Femur (tissue), 1 donor: ENCODE measurements at regions not wholly inside any gene's neighbourhood (a gene's known extent, or its start where the extent isn't known, plus 50 kb on each side); places are given as distances from the start of the nearest gene placed in this dataset.

Source experiments
- DNase-seq: peaks from one replicate; pipeline ENCODE4 v3.0.0-alpha.2; 2017

DNA sequence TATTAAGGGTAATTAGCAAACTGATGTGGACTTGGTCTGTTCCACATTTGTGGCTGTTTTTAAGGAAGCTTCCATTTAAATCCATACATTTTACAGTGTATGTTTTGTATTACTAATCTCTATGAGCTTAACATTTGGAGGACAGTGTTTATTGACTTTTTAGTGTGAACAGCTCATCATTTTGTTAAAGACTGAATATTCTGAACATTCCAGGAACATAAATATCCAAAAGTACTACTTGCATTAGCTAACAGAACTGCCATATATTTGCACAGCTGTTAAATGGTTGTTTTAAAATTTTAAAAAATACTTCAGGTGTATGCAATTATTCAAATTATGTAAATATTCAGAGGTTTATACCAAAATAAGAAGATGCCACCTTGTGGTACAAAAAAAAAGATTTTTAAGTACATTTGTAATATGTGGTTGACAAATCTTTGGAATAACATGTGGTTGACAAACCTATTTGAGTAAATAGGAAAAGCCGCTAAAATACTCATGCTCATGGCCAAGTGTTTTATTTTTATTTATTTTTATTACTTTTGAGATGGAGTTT, 439.7 kb upstream of the FANCL start:
- no peak for DNase-seq

- no peak for DNase-seq
These were observed 436.6 kb upstream of the FANCL start for GRCh38 chr2:58677748-58678147.

GRCh38 chr2:58671675-58672074, 430.6 kb upstream of the FANCL start:
- DNase-seq: no peak

- no peak for DNase-seq
These were observed 428.9 kb upstream of the FANCL start for GRCh38 chr2:58669998-58670397.

DNA sequence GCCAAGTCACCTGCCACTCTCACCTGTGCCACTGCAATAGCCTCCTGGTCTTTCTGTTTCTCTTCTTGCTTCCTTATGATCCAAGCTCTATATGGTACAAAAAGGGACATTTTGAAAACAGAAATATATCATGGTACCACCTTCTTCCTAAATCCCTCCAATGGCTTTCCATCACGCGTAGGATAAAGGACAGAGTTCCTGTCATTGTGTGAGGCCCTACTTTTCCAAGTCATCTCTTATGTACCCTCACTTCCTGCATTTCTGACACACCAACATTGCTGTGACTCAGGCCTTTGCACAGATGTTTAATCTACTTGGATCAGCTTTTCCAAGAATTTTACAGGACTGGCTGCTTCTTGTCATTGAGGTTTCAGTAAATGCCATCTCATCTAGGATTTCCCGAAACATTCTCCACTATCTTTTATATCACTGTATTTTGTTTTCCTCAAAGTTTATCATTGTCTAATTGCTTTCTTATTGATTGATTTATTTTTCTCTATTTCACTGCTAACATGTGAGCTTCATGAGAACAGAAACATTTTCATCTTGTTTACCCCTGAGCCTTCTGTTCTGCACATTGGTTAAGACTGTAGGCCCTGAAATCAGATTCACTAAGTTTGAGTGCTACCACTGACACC, 426.1 kb upstream of the FANCL start:
- DNase-seq: no peak

DNA sequence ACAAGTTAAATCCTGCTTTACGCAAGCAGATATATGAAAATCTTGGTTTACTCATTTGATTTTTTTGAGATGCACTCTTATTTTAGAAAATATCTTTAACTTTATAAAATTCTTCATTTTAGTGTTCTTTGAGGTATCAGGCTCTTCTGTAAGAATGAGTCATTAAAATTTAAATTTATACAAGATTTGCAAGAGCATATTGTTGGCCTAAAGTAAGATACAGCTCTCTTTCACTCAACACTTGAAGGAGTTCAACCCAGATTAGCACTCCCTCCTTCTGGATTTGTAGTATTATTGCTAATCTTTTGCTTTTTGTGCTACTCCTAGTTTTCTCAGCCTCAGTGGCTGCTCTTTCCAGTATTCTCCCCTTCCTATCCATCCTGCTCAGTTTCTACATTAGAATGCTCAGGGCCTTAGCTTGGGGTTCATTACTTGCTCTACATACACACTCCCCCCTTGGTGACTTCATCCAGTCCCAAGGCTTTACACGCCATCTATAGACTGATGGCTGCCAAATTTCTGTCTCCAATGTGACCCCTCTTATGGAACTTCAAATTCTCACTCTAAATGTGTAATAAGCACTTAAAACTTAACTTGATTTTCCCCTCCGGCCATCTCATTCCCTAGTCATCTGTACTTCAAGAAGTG, 425.3 kb upstream of the FANCL start:
- no peak for DNase-seq

DNA sequence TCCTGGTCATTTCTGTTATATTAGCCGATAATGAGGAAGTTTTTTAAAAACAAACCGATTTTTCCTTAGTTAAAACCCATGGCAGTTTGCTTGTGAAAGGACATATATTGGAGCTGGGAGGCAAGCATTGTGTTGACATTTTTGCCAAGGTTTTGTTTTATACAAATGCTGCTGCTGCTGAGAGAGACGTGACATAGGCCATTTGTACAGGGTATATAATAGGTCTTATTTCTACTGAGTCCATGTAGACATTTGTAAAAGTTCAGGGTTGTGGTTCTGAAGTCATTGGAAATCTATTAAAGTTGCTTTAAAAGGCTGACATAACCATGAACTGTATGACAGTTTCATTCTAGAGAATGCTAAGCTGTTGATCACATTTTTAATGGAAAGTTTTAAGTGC, 424.0 kb upstream of the FANCL start:
- no peak for DNase-seq

GRCh38 chr2:58664523-58665151, 423.5 kb upstream of the FANCL start:
- no peak for DNase-seq

DNA sequence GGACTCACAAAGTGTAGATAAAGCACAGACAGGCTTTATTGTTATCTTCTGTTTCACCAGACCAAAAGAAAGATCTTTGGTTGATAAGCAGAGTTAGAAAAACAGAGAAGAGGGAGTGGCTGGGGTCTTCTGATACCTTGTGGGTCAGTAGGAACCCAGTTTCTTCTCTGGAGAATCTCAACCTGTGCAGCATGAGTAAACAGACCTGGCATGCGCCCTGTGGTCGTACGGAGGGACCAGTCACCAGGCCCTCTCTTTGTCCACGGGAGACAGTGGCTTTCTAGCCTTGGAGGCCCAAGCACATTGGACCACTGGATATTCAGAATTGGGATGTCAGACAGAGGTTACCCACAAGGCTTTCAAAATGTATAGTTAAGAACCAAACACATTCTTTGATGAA, 418.9 kb upstream of the FANCL start:
- no peak for DNase-seq

GRCh38 chr2:58655152-58655551, 414.0 kb upstream of the FANCL start:
- no peak for DNase-seq

DNA sequence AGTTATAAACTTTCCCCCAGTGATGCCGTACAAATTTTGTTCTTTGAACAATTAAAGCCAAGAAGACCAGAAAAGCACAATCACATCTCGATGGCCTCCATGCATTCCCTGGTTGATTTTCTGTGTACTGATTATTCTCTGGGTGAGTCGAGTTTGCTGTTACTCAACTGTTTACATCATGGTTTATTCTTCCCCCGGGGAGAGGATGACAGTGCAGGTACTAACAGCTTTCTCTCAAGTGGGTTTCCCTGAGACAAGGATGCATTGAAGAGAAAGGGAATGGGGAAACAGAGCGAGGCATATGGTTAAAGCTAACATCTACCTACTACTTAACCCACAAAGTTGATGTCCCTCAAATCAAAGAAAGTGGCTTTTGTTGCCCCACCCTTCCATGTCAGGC, 410.8 kb upstream of the FANCL start:
- DNase-seq: no peak

GRCh38 chr2:58650781-58651180, 409.7 kb upstream of the FANCL start:
- no peak for DNase-seq

DNA sequence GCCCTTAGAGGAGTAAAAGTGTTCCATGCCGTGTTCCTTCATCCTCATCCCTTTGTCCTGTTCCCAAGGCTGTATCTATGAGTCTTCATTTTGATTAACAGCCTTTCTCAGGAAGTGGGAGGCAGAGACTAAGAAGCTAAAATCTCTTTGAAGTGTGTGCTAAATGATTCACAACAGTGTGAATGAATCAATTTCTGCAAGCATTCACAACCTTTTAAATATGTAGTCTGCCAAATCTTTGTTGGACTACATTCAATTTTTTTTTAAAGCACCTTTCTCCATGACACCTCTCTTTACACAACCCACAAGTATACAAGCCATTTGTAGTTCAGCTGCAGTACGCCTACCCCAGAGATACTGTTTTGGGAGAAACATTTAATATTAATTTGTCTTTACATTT, 408.6 kb upstream of the FANCL start:
- DNase-seq: no peak

GRCh38 chr2:58645017-58645416, 403.9 kb upstream of the FANCL start:
- no peak for DNase-seq

DNA sequence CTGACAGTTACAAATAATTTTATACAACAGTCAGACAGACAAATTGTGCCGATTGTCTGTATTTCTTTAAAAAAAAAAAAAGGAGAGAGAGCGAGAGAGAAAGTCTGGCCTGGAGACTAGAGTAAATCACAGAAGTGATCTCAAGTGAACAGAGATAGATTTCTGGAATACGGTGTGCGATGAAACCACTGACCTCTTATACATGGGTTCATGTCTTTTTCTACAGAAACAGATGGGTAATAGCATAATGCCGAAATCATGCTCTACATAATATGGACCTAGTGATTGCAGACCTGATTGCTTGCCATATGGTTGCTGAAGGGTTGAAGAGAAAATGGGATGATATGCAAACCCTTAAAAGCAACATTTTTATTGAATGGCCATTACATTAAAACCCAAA, 403.3 kb upstream of the FANCL start:
- no peak for DNase-seq

- no peak for DNase-seq
These were observed 399.9 kb upstream of the FANCL start for GRCh38 chr2:58641001-58641400.

GRCh38 chr2:58640042-58640441, 398.9 kb upstream of the FANCL start:
- DNase-seq: no peak

GRCh38 chr2:58638256-58638805, 397.2 kb upstream of the FANCL start:
- no peak for DNase-seq

DNA sequence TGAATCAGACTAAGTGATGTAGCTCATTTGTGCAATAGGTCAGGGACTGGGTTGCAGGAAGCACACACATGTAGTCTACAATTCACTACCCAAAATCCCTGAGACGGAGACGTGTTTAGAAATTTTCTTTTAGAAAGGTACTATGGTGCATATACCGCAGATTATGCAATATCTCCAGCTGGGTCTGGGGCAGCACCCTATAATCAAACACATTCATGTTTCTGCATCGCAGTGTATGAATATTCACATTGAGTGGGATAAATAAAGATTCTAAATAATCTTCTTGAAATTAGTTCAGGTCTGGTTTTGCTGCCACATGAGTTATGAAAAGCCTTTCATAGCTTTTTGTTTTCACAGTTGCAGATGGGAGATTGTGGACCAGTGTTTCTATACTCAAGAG, 395.7 kb upstream of the FANCL start:
- DNase-seq: no peak

DNA sequence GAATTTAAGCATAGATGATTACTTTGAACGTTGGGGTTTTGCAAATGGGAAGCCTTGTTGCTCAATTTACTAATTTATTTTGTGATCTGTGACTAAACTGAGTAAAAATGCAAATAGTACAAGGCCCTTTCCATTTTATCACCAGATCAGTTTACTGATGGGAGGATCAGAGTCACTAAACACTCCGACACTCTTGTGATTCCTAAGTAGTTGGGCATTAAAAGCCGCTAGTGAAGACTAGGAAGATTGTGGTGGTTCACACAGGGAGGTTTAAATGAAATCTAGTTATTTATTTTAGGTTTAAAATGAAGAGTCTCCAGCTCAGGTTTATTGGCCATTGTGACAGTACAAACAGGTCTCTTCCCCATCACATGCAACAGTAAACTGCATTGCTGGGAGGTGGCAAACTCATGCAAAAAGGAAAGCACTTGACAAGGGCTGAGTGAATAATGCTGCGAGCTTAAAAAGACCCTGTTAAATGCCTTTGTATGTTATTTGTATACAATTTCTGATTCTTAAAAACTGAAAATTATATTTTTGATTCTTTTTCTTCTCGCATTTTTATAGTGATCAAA, 394.8 kb upstream of the FANCL start:
- DNase-seq: no peak

DNA sequence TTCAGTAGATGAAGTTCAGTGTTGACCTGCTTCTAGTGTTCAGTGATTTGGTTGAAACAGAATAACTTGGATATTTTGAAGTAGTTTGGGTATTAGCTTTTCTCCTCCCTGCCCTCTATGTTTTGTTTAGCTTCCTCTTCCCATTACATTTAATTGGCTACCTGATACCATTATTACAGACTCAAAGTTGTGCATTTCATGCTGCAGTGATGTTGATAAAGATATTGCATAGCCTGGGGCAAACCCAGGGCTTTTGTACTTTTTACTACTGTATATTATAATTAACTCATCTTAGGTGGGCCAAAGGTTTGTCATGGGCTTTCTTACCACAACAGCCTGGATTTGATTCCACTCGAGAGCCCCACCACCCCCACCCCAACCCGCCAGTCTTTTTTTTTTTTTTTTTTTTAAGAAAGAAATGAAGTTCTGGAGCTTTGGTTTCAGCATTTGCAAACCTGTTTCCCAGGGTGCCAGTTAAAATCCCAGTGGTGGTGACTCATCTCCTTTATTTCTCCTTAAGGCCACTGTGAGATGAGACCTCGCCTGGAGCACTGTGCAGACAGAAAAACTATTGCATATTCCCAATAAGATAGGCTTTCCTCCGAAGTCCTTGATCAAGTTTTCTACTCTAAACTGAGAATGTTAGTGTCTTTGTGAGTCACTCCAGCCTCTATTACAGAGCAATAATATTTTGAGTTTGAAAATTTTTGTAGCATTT, 393.7 kb upstream of the FANCL start:
- no peak for DNase-seq

DNA sequence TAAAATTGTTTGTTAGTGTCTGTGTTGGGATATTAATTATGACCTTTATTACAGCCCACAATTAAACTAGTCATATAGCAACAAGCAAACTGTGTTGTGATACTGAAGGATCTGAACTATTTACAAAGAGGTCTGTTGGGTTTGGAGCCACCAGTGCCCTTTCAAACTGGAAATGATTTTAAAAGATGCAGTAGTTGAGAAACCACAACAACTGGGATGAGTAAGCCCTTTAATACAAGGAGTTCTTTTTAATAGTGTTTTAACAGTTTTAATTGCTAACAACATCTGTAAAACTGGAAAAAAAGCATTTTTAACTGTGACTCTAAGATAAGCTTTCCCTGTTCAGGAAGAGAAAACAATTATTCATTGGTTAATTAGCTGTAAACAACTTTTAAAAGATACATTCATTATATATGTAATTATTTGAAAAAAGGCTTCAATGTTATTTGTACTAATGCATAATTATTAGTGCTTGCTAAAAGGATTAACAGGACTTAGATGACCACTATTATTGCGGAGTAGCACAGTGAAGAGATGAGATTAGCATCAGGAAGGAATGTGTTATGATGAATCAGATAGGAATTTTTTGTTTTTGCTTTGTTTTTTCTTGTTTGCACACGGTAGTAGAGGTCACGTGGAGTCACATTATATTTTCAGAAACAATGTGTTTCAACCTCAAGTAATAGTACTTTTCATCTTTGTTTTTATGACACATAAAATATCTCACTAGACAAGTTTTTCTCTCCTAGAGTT, 392.7 kb upstream of the FANCL start:
- DNase-seq: no peak
